ENCODE measurements at regions not wholly inside any gene's neighbourhood (a gene's known extent, or its start where the extent isn't known, plus 50 kb on each side); places are given as distances from the start of the nearest gene placed in this dataset.

- H2AFZ ChIP-seq (ENCODE audit: low read depth, low read length) = no peak overlapping the region
- TF ChIP-seq SMC3 (conservative IDR thresholded peaks at IDR 0.05; ENCODE audit: poor library complexity) = no peak
- TF ChIP-seq EZH2 (IDR thresholded peaks at IDR 0.05; ENCODE audit: borderline replicate concordance, insufficient read depth, low read length, poor library complexity, severe bottlenecking) = no peak
- no peak for TF ChIP-seq CTCF (IDR thresholded peaks at IDR 0.05; ENCODE audit: poor library complexity, severe bottlenecking)
- TF ChIP-seq TAF1 (IDR thresholded peaks at IDR 0.05; ENCODE audit: low read depth) = no peak
- no peak for TF ChIP-seq REST (IDR thresholded peaks at IDR 0.05; ENCODE audit: borderline replicate concordance)
- no peak for TF ChIP-seq EP300 (conservative IDR thresholded peaks at IDR 0.05; ENCODE audit: poor library complexity, severe bottlenecking)
- no peak for TF ChIP-seq MXI1 (conservative IDR thresholded peaks at IDR 0.05; ENCODE audit: poor library complexity, severe bottlenecking)
- no peak for TF ChIP-seq RAD21 (conservative IDR thresholded peaks at IDR 0.05)
- TF ChIP-seq POLR2AphosphoS5 (IDR thresholded peaks at IDR 0.05) = no peak
Measured at GRCh38 chr2:118479020-118479419, 368.4 kb downstream of the EN1 start.

GRCh38 chr2:118477111-118477862, 370.2 kb downstream of the EN1 start:
- H3K9me2 ChIP-seq (ENCODE audit: insufficient read depth, low read length) = no peaks in the 10 kb centered on the region
- no peak overlapping the region for H3K27ac ChIP-seq (ENCODE audit: low read length)
- no peak overlapping the region for H2AFZ ChIP-seq (ENCODE audit: low read depth, low read length)
- no peak overlapping the region for H3K4me2 ChIP-seq (ENCODE audit: low read length)
- no peaks in the 10 kb centered on the region for H3K9me3 ChIP-seq (ENCODE audit: low read length)
- no peak overlapping the region for H3K9ac ChIP-seq (ENCODE audit: low read length)
- TF ChIP-seq RAD21 (conservative IDR thresholded peaks at IDR 0.05) = no peak
- TF ChIP-seq REST (IDR thresholded peaks at IDR 0.05; ENCODE audit: borderline replicate concordance) = no peak
- TF ChIP-seq POLR2AphosphoS5 (IDR thresholded peaks at IDR 0.05) = no peak
- TF ChIP-seq CTCF (IDR thresholded peaks at IDR 0.05; ENCODE audit: poor library complexity, severe bottlenecking) = no peak
- TF ChIP-seq TAF1 (IDR thresholded peaks at IDR 0.05; ENCODE audit: low read depth) = no peak
- H4K20me1 ChIP-seq (ENCODE audit: insufficient read depth) = no peaks in the 10 kb centered on the region
- H3K79me2 ChIP-seq (replicated peaks; ENCODE audit: insufficient read depth, low read length) = no peaks in the 10 kb centered on the region
- no peaks in the 10 kb centered on the region for H3K36me3 ChIP-seq (ENCODE audit: insufficient read depth, low read length)
- peaks cover 36% of the 10 kb centered on the region for H3K27me3 ChIP-seq (ENCODE audit: insufficient read depth, low read depth, low read length)
- H3K4me3 ChIP-seq (ENCODE audit: low read length) = no peak overlapping the region
- no peaks in the 10 kb centered on the region for H3F3A ChIP-seq (ENCODE audit: insufficient read depth, low read length, poor library complexity, severe bottlenecking)

More at GRCh38 chr2:118479020-118479419, 368.4 kb downstream of the EN1 start:
- Histone ChIP-seq H3K9ac (ENCODE audit: low read length) (no peak overlapping the region), H3K27ac (ENCODE audit: low read length) (no peak overlapping the region), H4K20me1 (ENCODE audit: insufficient read depth) (no peaks in the 10 kb centered on the region), H3K9me3 (ENCODE audit: low read length) (no peaks in the 10 kb centered on the region), H3F3A (ENCODE audit: insufficient read depth, low read length, poor library complexity, severe bottlenecking) (no peaks in the 10 kb centered on the region), H3K4me2 (ENCODE audit: low read length) (no peak overlapping the region), H3K36me3 (ENCODE audit: insufficient read depth, low read length) (no peaks in the 10 kb centered on the region), H3K4me3 (ENCODE audit: low read length) (no peak overlapping the region), H3K9me2 (ENCODE audit: insufficient read depth, low read length) (no peaks in the 10 kb centered on the region), H3K79me2 (replicated peaks; ENCODE audit: insufficient read depth, low read length) (no peaks in the 10 kb centered on the region), H3K27me3 (ENCODE audit: insufficient read depth, low read depth, low read length) (peaks cover 49% of the 10 kb centered on the region)
